Stimulated activated CD4-positive, alpha-beta T cell treated with anti-CD3 and anti-CD28 coated beads, Interleukin-2, amount 100 ng/mL, for 48 hours (primary cell): ENCODE measurements at regions not wholly inside any gene's neighbourhood (a gene's known extent, or its start where the extent isn't known, plus 50 kb on each side); places are given as distances from the start of the nearest gene placed in this dataset.

Experiments used
- DNase-seq, 2 donors: peaks; one replicate each; pipeline ENCODE4 v3.0.0-alpha.2; 2020

- DNase-seq, result no peak
Observed at GRCh38 chr12:58812214-58812613, 108.1 kb downstream of the LRIG3 start.

GRCh38 chr12:58814036-58814435 lies 106.3 kb downstream of the LRIG3 start:
- DNase-seq, result no peak

GRCh38 chr12:58815235-58815634 lies 105.1 kb downstream of the LRIG3 start:
- DNase-seq, result no peak

GRCh38 chr12:58818546-58818945 lies 101.8 kb downstream of the LRIG3 start:
- no peak for DNase-seq

- DNase-seq, result no peak
Observed at GRCh38 chr12:58819345-58819744, 101.0 kb downstream of the LRIG3 start.

GRCh38 chr12:58819985-58820384 lies 100.3 kb downstream of the LRIG3 start:
- DNase-seq, result no peak
